ENCODE measurements at regions not wholly inside any gene's neighbourhood (a gene's known extent, or its start where the extent isn't known, plus 50 kb on each side); places are given as distances from the start of the nearest gene placed in this dataset.
"Not testable (repeated sequence)": the region's sequence is repeated elsewhere in the genome, so short reads cannot be mapped to it uniquely, and the experiment has no call there.

GRCh38 chr1:148432318-148432717 is 50.8 kb downstream of the PPIAL4G start:
- H3K4me3 Mint-ChIP-seq; H3K27me3 Mint-ChIP-seq; ATAC-seq (replicated peaks; ENCODE audit: extremely low read depth, poor library complexity, severe bottlenecking); DNase-seq (ENCODE audit: low spot score in 2 of 2); H3K9me3 Mint-ChIP-seq: not testable (repeated sequence)
- Mint-ChIP-seq H3K36me3 (ENCODE audit: insufficient read depth) (peaks cover 52% of the 10 kb centered on the region), H3K4me1 (peaks cover 62% of the 10 kb centered on the region), H3K27ac (ENCODE audit: low read depth) (peak overlapping the region; percentile 63)

DNA sequence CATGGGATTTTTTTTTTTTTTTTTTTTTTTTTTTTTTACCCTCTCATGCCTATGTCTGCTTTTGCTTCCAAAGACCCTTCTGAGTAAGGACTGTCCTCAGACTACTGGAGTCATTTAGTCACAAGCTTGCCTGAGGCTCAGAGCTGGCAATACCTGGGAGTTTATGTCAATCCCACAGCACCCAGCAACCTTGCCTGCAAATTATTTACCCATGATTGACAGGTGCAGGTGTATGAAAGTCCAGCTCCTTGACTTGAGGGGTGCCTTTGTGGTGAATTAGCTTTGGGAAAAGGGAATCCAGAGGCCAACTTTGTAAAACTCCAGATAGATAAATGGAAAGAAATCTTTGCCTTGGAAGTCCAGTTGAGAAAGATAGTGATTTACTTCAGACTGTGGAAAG is 53.2 kb downstream of the PPIAL4G start:
- H3K27ac Mint-ChIP-seq (ENCODE audit: low read depth): peak overlapping the region; percentile 84
- H3K9me3 Mint-ChIP-seq; H3K27me3 Mint-ChIP-seq; ATAC-seq (replicated peaks; ENCODE audit: extremely low read depth, poor library complexity, severe bottlenecking); DNase-seq (ENCODE audit: low spot score in 2 of 2); H3K4me3 Mint-ChIP-seq: not testable (repeated sequence)
- peaks cover 67% of the 10 kb centered on the region for H3K4me1 Mint-ChIP-seq
- H3K36me3 Mint-ChIP-seq (ENCODE audit: insufficient read depth): peaks cover 46% of the 10 kb centered on the region

- H3K27me3 Mint-ChIP-seq; H3K9me3 Mint-ChIP-seq; DNase-seq (ENCODE audit: low spot score in 2 of 2); H3K4me3 Mint-ChIP-seq: not testable (repeated sequence)
- peaks cover 68% of the 10 kb centered on the region for H3K4me1 Mint-ChIP-seq
- peak overlapping the region; percentile 79 for H3K27ac Mint-ChIP-seq (ENCODE audit: low read depth)
- peaks cover 32% of the 10 kb centered on the region for H3K36me3 Mint-ChIP-seq (ENCODE audit: insufficient read depth)
- peak; percentile 54 for ATAC-seq (replicated peaks; ENCODE audit: extremely low read depth, poor library complexity, severe bottlenecking)
These were observed 56.0 kb downstream of the PPIAL4G start for GRCh38 chr1:148426940-148427611.

DNA sequence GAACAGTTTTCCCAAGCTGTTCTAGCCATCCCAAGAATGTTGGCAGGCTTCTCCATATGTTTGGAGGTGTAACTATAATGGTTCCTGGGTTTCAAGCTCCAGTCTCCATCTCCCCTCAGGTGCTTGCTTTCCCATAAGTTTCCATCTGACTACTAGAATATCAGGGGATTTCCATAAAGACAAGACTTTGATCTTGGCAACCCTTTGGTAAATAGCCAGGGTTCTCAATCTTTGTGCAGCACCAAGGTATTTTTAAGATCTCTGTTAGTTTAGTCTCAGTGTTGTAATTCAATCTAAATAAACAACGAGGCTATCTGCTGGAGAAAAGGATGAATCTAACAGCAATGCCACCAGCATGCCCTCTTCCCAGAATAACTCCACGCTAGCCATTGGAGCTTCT is 56.7 kb downstream of the PPIAL4G start:
- H3K9me3 Mint-ChIP-seq; H3K27me3 Mint-ChIP-seq; ATAC-seq (replicated peaks; ENCODE audit: extremely low read depth, poor library complexity, severe bottlenecking); H3K4me3 Mint-ChIP-seq; DNase-seq (ENCODE audit: low spot score in 2 of 2): not testable (repeated sequence)
- Mint-ChIP-seq H3K4me1 (peaks cover 61% of the 10 kb centered on the region), H3K27ac (ENCODE audit: low read depth) (peak overlapping the region; percentile 79), H3K36me3 (ENCODE audit: insufficient read depth) (peaks cover 28% of the 10 kb centered on the region)

DNA sequence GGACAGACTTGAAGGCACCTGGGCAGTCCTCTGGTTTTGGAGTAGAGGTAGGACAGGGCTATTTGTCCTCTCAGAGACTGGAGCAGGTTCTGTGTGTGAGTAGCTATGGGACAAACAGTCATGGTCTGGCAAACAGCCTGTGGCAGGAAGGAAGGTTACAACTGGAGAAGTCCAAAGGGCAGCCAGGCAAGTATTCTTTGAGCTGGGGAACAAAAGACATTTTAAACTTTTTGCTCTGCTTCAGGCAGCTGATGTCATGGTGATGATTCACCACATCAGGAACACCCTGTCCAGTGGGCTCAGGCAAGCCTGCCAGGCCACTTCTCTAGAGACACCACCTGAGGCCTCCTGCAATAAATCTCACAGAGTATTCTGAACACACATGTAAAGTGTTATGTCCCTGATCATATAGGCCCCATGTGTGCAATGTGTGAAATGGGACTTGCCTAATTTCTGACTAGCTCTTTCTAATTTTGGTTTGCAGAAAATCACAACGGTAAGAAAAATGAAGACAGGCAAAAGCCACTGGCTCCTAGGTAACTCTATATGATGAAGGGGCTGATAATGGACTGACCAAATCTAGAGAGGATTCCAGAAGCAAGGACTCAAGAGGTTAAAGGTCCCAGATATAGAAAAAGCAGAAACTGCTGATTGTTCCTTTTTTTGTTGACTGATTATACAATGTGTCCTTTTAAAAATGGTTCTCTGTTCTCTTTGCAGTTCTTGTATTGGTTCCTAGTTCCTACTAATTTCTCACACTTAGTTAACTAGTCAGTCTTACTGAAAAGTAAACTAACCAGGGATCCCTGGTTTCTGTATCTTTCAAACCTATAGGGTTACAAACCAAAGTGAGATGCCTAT is 58.7 kb downstream of the PPIAL4G start:
- not testable (repeated sequence) for ATAC-seq (replicated peaks; ENCODE audit: extremely low read depth, poor library complexity, severe bottlenecking)

GRCh38 chr1:148422921-148423320 is 60.2 kb downstream of the PPIAL4G start:
- not testable (repeated sequence) for H3K27me3 Mint-ChIP-seq; H3K9me3 Mint-ChIP-seq; H3K4me3 Mint-ChIP-seq; ATAC-seq (replicated peaks; ENCODE audit: extremely low read depth, poor library complexity, severe bottlenecking); H3K36me3 Mint-ChIP-seq (ENCODE audit: insufficient read depth); DNase-seq (ENCODE audit: low spot score in 2 of 2); H3K27ac Mint-ChIP-seq (ENCODE audit: low read depth)
- H3K4me1 Mint-ChIP-seq: peaks cover 39% of the 10 kb centered on the region

More for the DNA sequence above, 58.7 kb downstream of the PPIAL4G start:
- H3K27me3 Mint-ChIP-seq; H3K4me3 Mint-ChIP-seq; H3K9me3 Mint-ChIP-seq; DNase-seq (ENCODE audit: low spot score in 2 of 2): not testable (repeated sequence)
- peaks cover 14% of the 10 kb centered on the region for H3K36me3 Mint-ChIP-seq (ENCODE audit: insufficient read depth)
- peaks cover 53% of the 10 kb centered on the region for H3K4me1 Mint-ChIP-seq
- H3K27ac Mint-ChIP-seq (ENCODE audit: low read depth): peak overlapping the region; percentile 79

- H3K36me3 Mint-ChIP-seq (ENCODE audit: insufficient read depth); H3K9me3 Mint-ChIP-seq; H3K4me3 Mint-ChIP-seq; H3K27me3 Mint-ChIP-seq; H3K27ac Mint-ChIP-seq (ENCODE audit: low read depth); DNase-seq (ENCODE audit: low spot score in 2 of 2); H3K4me1 Mint-ChIP-seq; ATAC-seq (replicated peaks; ENCODE audit: extremely low read depth, poor library complexity, severe bottlenecking): not testable (repeated sequence)
These were observed 65.9 kb downstream of the PPIAL4G start for GRCh38 chr1:148417241-148417640.

- peaks cover 12% of the 10 kb centered on the region for H3K9me3 Mint-ChIP-seq
- H3K27ac Mint-ChIP-seq (ENCODE audit: low read depth); H3K36me3 Mint-ChIP-seq (ENCODE audit: insufficient read depth); DNase-seq (ENCODE audit: low spot score in 2 of 2); H3K27me3 Mint-ChIP-seq; H3K4me3 Mint-ChIP-seq; H3K4me1 Mint-ChIP-seq; ATAC-seq (replicated peaks; ENCODE audit: extremely low read depth, poor library complexity, severe bottlenecking): not testable (repeated sequence)
These were observed 69.7 kb downstream of the PPIAL4G start for GRCh38 chr1:148413385-148413784.

DNA sequence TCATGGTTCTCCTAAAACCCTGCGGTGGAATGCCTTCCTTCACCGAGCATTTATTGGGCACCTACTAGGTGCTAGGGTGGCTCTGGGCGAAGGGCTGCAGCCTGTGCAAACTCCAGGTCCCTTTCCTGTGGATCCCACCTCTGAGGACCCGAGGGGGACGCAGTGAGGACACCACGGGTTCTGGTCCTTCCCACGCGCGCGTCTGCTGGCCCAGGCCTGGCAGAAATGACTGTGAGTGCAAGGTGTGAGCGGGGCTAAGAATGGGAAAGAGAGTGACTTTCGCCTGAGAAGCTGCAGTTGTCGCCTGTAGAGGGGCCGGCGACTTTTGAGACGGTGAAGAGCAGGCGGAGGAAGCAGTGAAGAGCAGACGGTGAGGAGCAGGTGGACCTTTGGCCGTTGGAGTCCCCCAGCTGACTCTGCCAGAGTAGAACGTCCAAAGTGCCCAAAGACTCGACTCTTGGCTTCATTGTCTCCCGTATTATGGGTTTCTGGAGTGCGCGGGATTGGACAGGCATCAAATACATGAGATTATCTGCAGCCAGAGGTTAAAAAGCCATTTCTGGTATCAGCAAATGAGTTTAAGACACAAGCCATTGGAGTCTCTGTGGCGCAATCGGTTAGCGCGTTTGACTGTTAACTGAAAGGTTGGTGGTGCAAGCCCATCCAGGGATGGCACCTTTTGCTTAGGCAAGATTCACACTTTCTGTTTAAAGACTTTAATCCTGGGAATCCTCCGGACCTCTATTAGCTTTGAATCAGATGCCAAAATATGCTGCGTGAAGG is 78.1 kb downstream of the PPIAL4G start:
- H3K9me3 Mint-ChIP-seq; H3K27me3 Mint-ChIP-seq; ATAC-seq (replicated peaks; ENCODE audit: extremely low read depth, poor library complexity, severe bottlenecking); DNase-seq (ENCODE audit: low spot score in 2 of 2); H3K4me3 Mint-ChIP-seq: not testable (repeated sequence)
- Mint-ChIP-seq H3K4me1 (peaks cover 27% of the 10 kb centered on the region), H3K36me3 (ENCODE audit: insufficient read depth) (peaks cover 15% of the 10 kb centered on the region), H3K27ac (ENCODE audit: low read depth) (peak overlapping the region; percentile 80)

DNA sequence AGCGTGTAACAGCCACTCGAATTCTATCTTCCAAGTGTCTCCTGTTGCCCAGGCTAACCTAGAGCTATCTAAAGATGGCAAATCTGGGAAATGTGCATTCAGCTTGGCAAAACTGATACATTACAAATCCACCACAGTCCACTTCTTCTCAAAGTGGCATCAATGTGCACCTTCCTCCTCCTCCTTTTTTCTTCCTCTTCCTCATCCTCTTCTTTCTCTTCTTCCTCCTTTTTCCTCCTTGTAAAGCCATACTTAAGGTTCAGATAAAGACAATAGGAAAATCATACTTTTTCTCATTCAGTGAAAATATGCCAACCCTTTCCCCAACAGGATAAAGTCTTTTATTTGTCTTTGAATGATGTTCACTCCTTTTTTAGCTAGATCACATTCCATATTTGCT is 79.2 kb downstream of the PPIAL4G start:
- ATAC-seq (replicated peaks; ENCODE audit: extremely low read depth, poor library complexity, severe bottlenecking); H3K27me3 Mint-ChIP-seq; DNase-seq (ENCODE audit: low spot score in 2 of 2); H3K9me3 Mint-ChIP-seq: not testable (repeated sequence)
- Mint-ChIP-seq H3K36me3 (ENCODE audit: insufficient read depth) (peaks cover 15% of the 10 kb centered on the region), H3K27ac (ENCODE audit: low read depth) (peak overlapping the region; percentile 80), H3K4me3 (peak overlapping the region; percentile 86), H3K4me1 (peaks cover 27% of the 10 kb centered on the region)

DNA sequence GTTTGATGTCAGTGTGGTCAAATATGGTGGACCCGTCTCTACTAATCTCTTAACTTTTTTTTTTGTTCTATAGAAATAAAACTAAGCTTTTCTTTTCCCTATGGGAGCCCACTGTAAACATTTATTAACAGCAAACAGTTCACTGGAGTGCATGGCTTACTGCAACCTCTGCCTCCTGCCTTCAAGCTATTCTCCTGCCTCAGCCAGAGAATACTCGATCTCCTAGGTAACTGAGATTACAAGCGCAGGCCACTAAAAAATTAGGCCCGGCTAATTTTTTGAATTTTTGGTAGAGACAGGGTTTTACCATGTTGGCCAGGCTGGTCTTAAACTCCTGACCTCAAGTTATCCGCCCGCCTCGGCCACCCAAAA is 80.0 kb downstream of the PPIAL4G start:
- Mint-ChIP-seq H3K4me3 (peak overlapping the region; percentile 86), H3K36me3 (ENCODE audit: insufficient read depth) (peaks cover 13% of the 10 kb centered on the region), H3K27ac (ENCODE audit: low read depth) (peak overlapping the region; percentile 95), H3K4me1 (peaks cover 27% of the 10 kb centered on the region)
- not testable (repeated sequence) for H3K9me3 Mint-ChIP-seq; ATAC-seq (replicated peaks; ENCODE audit: extremely low read depth, poor library complexity, severe bottlenecking); DNase-seq (ENCODE audit: low spot score in 2 of 2); H3K27me3 Mint-ChIP-seq

All from central memory CD8-positive, alpha-beta T cell (primary cell).